Stimulated activated CD8-positive, alpha-beta memory T cell treated with anti-CD3 and anti-CD28 coated beads, Interleukin-7, amount 100 ng/mL, for 1 hour (primary cell): ENCODE measurements at regions not wholly inside any gene's neighbourhood (a gene's known extent, or its start where the extent isn't known, plus 50 kb on each side); places are given as distances from the start of the nearest gene placed in this dataset.

Experiments
- DNase-seq, 2 donors: peaks; one replicate each; pipeline ENCODE4 v3.0.0-alpha.2; 2020; ENCODE audit warnings: low read depth in 2 of 2

DNA sequence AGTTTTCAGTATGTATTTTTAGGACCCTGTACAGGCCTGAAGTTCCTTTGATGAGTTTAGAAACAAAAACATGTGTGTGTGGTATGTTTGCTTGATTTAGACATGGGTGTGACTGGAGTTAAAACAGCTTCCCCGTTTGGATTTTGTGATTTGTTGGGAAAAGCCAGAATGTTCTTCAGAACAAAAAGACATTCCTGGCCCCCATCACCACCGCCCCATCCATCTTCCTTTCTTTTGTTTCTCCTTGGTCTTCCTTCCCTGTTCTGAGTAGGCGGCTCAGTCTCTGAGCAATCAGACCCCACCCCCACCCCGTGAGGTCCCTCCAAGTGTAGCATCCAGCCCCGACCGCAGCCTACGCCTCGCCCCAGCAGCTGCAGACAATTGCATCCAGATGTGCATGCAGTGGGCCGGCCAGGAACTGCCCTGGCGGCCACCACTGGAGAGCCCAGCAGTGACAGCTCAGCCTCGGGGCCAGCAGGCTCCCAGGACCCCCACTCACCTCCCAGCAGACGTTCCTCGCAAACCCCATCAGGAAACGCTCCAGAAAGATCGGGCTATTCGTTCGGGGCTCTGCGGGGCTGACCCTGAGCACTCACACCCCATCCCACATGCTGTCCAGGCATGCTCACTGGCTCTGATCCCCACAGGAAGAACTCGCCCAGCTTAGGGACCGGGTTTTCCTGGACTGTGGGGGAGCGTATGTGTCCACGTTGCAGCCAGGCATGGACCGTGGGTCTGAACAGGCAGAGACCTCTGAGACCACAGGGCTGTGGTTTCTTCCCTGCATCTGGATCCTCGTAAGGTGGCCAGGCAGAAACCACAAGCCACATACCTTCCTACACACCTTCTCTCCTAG lies 99.8 kb upstream of the CDH5 start:
- no peak for DNase-seq

- no peak for DNase-seq
Observed at GRCh38 chr16:66265556-66266141, 100.8 kb upstream of the CDH5 start.

GRCh38 chr16:66265048-66265415 lies 101.5 kb upstream of the CDH5 start:
- no peak for DNase-seq

DNA sequence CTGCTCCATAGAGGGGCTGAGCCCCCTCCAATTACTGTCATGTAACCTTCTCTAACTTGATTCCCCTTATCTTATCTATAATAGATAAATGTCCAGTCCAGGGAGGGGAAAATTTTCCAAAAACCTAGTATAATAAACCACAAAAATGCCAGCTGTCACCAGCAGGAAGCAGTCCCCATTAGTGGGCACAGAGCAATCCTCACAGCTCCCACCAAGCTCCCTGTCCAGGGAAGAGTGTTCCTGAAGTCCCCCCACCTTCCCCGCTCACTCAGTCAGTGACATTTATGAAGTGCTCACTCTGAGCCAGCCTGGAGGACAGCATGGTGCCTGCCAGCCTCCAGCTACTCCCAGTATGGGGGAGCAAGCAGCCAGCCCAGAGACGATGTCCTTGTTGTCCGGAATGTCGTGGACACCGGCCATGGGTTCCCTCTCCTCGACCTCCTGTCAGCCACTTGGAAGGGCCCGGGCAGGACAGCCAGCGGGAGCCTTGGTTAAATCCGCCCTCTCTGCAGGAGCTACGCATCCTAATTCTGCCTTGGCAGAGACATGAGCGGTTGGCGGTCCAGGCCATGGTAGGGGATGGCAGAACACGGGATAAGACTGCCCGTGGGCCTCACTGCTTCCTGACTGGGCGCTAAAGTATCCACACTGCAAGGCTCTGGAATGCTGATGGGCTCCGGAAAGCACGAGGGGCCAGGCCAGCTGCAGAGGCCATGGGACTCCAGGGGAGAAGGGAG lies 102.0 kb upstream of the CDH5 start:
- no peak for DNase-seq

DNA sequence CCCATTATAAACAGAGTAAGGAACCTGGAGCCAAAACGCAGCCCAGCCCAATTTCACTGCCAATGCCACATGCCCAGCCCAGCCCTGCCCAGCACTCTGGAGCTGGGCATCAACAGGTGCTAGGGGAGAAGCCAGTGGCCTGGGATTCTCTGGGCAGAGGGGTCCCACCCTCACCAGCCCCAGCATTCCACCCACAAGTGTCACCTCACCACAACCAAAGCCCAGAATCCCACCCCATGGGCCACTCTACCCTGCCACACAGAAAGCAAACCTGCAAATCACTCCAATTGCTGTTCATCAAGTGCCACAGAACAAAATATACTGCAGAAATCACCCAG lies 102.5 kb upstream of the CDH5 start:
- no peak for DNase-seq

DNA sequence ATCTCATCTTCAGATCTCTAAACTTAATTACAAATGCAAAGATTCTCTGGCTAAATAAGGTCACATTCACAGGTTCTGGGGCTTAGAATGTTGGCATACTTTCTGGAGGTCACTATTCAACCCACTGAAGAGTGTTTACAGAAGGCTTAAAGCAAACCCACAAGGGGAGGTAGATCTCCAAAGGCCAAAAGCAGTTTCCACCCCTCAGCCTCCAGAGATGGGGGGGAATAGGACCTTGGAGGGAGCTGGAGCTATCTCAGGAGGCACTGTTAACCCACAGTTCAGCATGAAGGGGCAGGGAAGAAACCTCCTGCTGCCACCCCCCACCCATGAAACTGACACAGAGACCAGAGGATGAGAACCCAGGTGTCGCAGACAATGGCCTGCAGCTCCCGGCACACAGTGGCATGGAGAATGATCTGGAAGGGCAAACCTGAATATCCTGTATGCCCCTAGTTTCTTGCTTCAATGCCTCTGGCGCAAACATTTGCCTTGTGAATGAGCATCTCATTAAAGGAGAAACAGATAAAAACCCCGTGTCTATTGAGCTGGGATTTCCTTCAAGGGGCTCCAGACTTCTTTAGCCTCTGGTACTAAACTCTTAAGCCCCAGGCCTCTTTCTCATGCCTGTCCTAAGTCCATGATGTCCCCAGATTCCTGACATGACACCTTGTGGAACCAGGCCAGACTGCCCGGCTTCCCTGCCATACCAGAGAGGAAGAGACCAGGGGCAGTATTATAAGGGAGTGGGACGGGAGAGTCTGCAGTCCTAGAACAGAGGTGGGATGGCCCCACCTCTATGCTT lies 103.1 kb upstream of the CDH5 start:
- no peak for DNase-seq

- no peak for DNase-seq
Observed at GRCh38 chr16:66262253-66263167, 104.0 kb upstream of the CDH5 start.

GRCh38 chr16:66261826-66262225 lies 104.7 kb upstream of the CDH5 start:
- no peak for DNase-seq

DNA sequence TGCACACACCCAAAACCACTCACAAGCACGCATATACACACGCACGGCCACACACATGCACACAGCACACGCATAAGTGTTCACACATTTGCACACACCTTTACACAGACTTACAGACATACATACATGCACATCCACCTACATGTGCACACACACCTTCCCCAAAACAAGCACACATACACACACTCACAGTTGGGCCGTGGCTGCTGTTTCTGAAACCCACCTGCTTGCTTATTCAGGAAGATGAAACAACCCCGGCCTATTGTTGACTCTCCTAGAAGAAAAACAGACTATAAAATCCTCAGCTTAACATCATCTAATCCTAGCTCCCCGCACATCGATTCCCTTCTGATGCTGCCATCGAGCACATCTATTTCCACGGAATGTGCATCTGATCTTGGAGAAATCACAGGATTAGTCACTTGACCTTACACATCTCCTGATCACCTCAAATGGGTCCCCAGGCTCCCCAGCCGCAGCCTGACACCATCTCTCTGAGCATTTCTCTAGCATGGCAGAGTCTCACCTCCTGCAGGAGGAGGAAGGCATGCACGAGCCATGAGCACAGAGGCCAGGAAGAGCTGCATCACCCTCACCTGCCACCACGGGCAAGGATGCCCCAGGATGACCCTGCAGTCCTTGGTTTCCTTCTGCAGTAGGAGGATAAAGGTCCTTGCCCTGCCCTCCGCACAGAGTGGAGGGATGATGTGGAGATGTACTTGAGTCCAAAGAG lies 105.8 kb upstream of the CDH5 start:
- no peak for DNase-seq

GRCh38 chr16:66258916-66259845 lies 107.3 kb upstream of the CDH5 start:
- no peak for DNase-seq

- no peak for DNase-seq
Observed at GRCh38 chr16:66256919-66257318, 109.6 kb upstream of the CDH5 start.

GRCh38 chr16:66255647-66256046 lies 110.8 kb upstream of the CDH5 start:
- no peak for DNase-seq

DNA sequence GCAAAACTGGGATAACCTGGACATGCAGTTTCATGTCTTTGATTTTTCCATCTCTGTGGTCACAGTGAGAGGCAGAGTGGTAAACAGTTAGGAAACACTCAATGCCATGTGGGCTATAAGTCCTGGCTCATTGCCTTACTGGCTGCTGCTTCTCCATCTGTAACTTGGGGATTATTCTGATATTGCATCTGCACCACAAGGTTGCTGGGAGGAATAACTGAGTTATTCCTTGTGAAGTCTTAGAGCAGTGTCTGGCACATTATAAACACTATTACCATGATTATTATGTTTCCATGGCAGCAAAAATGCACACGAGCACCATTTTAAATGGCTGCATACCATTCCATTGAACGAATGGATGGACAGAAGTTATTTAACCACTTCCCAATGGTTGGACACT lies 111.7 kb upstream of the CDH5 start:
- no peak for DNase-seq

- no peak for DNase-seq
Observed at GRCh38 chr16:66254106-66254505, 112.4 kb upstream of the CDH5 start.

GRCh38 chr16:66251476-66252160 lies 114.9 kb upstream of the CDH5 start:
- DNase-seq: no peak

GRCh38 chr16:66250686-66251431 lies 115.6 kb upstream of the CDH5 start:
- DNase-seq: no peak

- no peak for DNase-seq
Observed at GRCh38 chr16:66247516-66248481, 118.7 kb upstream of the CDH5 start.
